ENCODE measurements at regions not wholly inside any gene's neighbourhood (a gene's known extent, or its start where the extent isn't known, plus 50 kb on each side); places are given as distances from the start of the nearest gene placed in this dataset.

- TF ChIP-seq EZH2 (IDR thresholded peaks at IDR 0.05; ENCODE audit: low read depth): no peak
- TF ChIP-seq, protein P1, sequence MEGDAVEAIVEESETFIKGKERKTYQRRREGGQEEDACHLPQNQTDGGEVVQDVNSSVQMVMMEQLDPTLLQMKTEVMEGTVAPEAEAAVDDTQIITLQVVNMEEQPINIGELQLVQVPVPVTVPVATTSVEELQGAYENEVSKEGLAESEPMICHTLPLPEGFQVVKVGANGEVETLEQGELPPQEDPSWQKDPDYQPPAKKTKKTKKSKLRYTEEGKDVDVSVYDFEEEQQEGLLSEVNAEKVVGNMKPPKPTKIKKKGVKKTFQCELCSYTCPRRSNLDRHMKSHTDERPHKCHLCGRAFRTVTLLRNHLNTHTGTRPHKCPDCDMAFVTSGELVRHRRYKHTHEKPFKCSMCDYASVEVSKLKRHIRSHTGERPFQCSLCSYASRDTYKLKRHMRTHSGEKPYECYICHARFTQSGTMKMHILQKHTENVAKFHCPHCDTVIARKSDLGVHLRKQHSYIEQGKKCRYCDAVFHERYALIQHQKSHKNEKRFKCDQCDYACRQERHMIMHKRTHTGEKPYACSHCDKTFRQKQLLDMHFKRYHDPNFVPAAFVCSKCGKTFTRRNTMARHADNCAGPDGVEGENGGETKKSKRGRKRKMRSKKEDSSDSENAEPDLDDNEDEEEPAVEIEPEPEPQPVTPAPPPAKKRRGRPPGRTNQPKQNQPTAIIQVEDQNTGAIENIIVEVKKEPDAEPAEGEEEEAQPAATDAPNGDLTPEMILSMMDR (conservative IDR thresholded peaks at IDR 0.05): no peak
Measured at GRCh38 chr3:35537265-35537664, 102.1 kb upstream of the ARPP21 start.
